ENCODE measurements at regions not wholly inside any gene's neighbourhood (a gene's known extent, or its start where the extent isn't known, plus 50 kb on each side); places are given as distances from the start of the nearest gene placed in this dataset.

- FAIRE-seq (no peak), DNase-seq (ENCODE audit: low read depth in 1 of 2, low spot score in 2 of 2) (no peak)
- Histone ChIP-seq H2BK15ac (ENCODE audit: low read length) (no peak overlapping the region), H2BK20ac (ENCODE audit: low read length) (no peak overlapping the region), H3K18ac (ENCODE audit: extremely low read depth, low read length) (no peak overlapping the region), H3K23ac (ENCODE audit: insufficient read length) (no peak overlapping the region), H3K79me1 (ENCODE audit: low read depth, low read length) (no peaks in the 10 kb centered on the region), H3K79me2 (ENCODE audit: control insufficient read depth in 1 of 2, insufficient read depth in 2 of 2, low read length in 2 of 2) (no peaks in the 10 kb centered on the region), H4K8ac (ENCODE audit: extremely low read depth, insufficient read depth, low read length) (no peak overlapping the region), H3K4ac (replicated peaks; ENCODE audit: insufficient read length, low read depth, low read length) (no peak overlapping the region), H3K9me3 (ENCODE audit: insufficient read depth in 2 of 2, low read depth in 1 of 2, low read length in 1 of 2) (no peaks in the 10 kb centered on the region), H3K4me2 (ENCODE audit: insufficient read depth in 1 of 2, low read depth in 2 of 2, low read length in 2 of 2) (no peak overlapping the region), H2BK12ac (ENCODE audit: low read depth, low read length) (no peak overlapping the region), H2AK5ac (ENCODE audit: low read depth, low read length) (no peak overlapping the region), H4K20me1 (replicated peaks in 1 of 2; ENCODE audit: control insufficient read depth in 1 of 2, insufficient read depth in 2 of 2, low read length in 2 of 2) (no peaks in the 10 kb centered on the region), H3K9ac (replicated peaks in 1 of 4; ENCODE audit: extremely low read depth in 1 of 4, low read depth in 3 of 4, low read length in 3 of 4) (no peak overlapping the region), H3K27ac (ENCODE audit: low read depth, low read length) (no peak overlapping the region), H2AFZ (ENCODE audit: low read length) (no peak overlapping the region), H3K4me1 (replicated peaks in 1 of 4; ENCODE audit: control insufficient read depth in 3 of 4, insufficient read depth in 4 of 4, low read length in 3 of 4) (no peaks in the 10 kb centered on the region), H3K14ac (ENCODE audit: insufficient read length) (no peak overlapping the region), H3K36me3 (ENCODE audit: control insufficient read depth in 2 of 4, insufficient read depth in 4 of 4, low read length in 3 of 4) (no peaks in the 10 kb centered on the region), H3K56ac (replicated peaks; ENCODE audit: insufficient read length, low read depth, low read length) (no peak overlapping the region), H3K27me3 (replicated peaks in 1 of 4; ENCODE audit: control insufficient read depth in 3 of 4, extremely low read depth in 1 of 4, insufficient read depth in 3 of 4, low read length in 3 of 4) (no peaks in the 10 kb centered on the region), H2BK5ac (ENCODE audit: low read depth, low read length) (no peak overlapping the region), H3K4me3 (ENCODE audit: extremely low read depth in 1 of 4, insufficient read depth in 2 of 4, low read depth in 3 of 4, low read length in 4 of 4) (no peak overlapping the region), H2BK120ac (replicated peaks; ENCODE audit: low read depth, low read length) (no peak overlapping the region), H4K91ac (replicated peaks; ENCODE audit: insufficient read length, low read length) (no peak overlapping the region), H3K23me2 (ENCODE audit: low read depth, low read length) (no peaks in the 10 kb centered on the region), H4K5ac (ENCODE audit: insufficient read length, low read depth, low read length) (no peak overlapping the region)
- WGBS, 2 experiments (ENCODE audit: extremely low coverage in 1 of 2, insufficient coverage in 1 of 2, insufficient read length in 1 of 2, insufficient replicate concordance in 2 of 2, low coverage in 1 of 2, low lambda C conversion rate in 2 of 2, missing lambda C conversion rate in 1 of 2), result 82% methylated on average over 1 of the region's 1 CpG; no CpG with 5 or more reads in 1 of the 2 experiments
- POLR2A ChIA-PET (ENCODE audit: partially characterized antibody), result no interaction called here
- CTCF ChIA-PET (ENCODE audit: partially characterized antibody), result no interaction called here
- no peak for TF ChIP-seq CEBPB (IDR thresholded peaks at IDR 0.05; ENCODE audit: low read depth, low read length)
- no peak for TF ChIP-seq POU5F1 (IDR thresholded peaks at IDR 0.05; ENCODE audit: low read depth, low read length)
- no peak for TF ChIP-seq SUZ12 (IDR thresholded peaks at IDR 0.05; ENCODE audit: low read length)
Observed at GRCh38 chr13:69274231-69274630, 833.4 kb upstream of the ATXN8OS start.

Data from H1 (cell line).